GM12892 (cell line): ENCODE measurements at regions not wholly inside any gene's neighbourhood (a gene's known extent, or its start where the extent isn't known, plus 50 kb on each side); places are given as distances from the start of the nearest gene placed in this dataset.

ENCODE experiments used
- POLR2A ChIP-seq: IDR thresholded peaks from 2 replicates; pipeline ENCODE4 v1.6.1; 2011; ENCODE audit warnings: low read depth, low read length, control low read depth
- POLR2AphosphoS5 ChIP-seq: IDR thresholded peaks from 2 replicates; pipeline ENCODE4 v1.6.1; 2011; ENCODE audit warnings: low read depth, low read length, control low read depth
- TAF1 ChIP-seq: IDR thresholded peaks from 2 replicates; pipeline ENCODE4 v1.6.1; 2011; ENCODE audit warnings: low read depth, mild to moderate bottlenecking, control low read depth, low read length, borderline replicate concordance

- TF ChIP-seq POLR2A (no peak), POLR2AphosphoS5 (no peak), TAF1 (no peak)
These were observed 444.3 kb upstream of the VSTM2A start for GRCh38 chr7:54097886-54098285.
